ENCODE measurements at regions not wholly inside any gene's neighbourhood (a gene's known extent, or its start where the extent isn't known, plus 50 kb on each side); places are given as distances from the start of the nearest gene placed in this dataset.

GRCh38 chr5:62727861-62728260, 149.2 kb downstream of the LRRC70 start:
- DNase-seq (ENCODE audit: extremely low spot score), result no peak
- Histone ChIP-seq H3K4me3 (ENCODE audit: low read depth, low read length) (no peak overlapping the region), H3K36me3 (ENCODE audit: insufficient read depth) (no peaks in the 10 kb centered on the region), H3K27ac (ENCODE audit: low read depth) (no peak overlapping the region), H3K4me1 (ENCODE audit: insufficient read depth) (no peaks in the 10 kb centered on the region)
- 91% methylated on average over 2 of the region's 2 CpGs for WGBS

- 98% methylated on average over 3 of the region's 3 CpGs for WGBS
- no peak overlapping the region for H3K27ac ChIP-seq (ENCODE audit: low read depth)
- H3K4me3 ChIP-seq (ENCODE audit: low read depth, low read length), result no peak overlapping the region
- H3K36me3 ChIP-seq (ENCODE audit: insufficient read depth), result no peaks in the 10 kb centered on the region
- DNase-seq (ENCODE audit: extremely low spot score), result no peak
- H3K4me1 ChIP-seq (ENCODE audit: insufficient read depth), result no peaks in the 10 kb centered on the region
Observed at GRCh38 chr5:62727184-62727583, 148.6 kb downstream of the LRRC70 start.

- Histone ChIP-seq H3K4me3 (ENCODE audit: low read depth, low read length) (no peak overlapping the region), H3K4me1 (ENCODE audit: insufficient read depth) (no peaks in the 10 kb centered on the region), H3K36me3 (ENCODE audit: insufficient read depth) (no peaks in the 10 kb centered on the region), H3K27ac (ENCODE audit: low read depth) (no peak overlapping the region)
- DNase-seq (ENCODE audit: extremely low spot score), result no peak
- WGBS, result 92% methylated on average over 9 of the region's 9 CpGs
Observed at GRCh38 chr5:62722360-62722759, 143.7 kb downstream of the LRRC70 start.

- Histone ChIP-seq H3K36me3 (ENCODE audit: insufficient read depth) (no peaks in the 10 kb centered on the region), H3K4me1 (ENCODE audit: insufficient read depth) (no peaks in the 10 kb centered on the region), H3K27ac (ENCODE audit: low read depth) (no peak overlapping the region), H3K4me3 (ENCODE audit: low read depth, low read length) (no peak overlapping the region)
- WGBS, result 44% methylated on average over 7 of the region's 7 CpGs
- DNase-seq (ENCODE audit: extremely low spot score), result no peak
Observed at GRCh38 chr5:62720031-62720441, 141.4 kb downstream of the LRRC70 start.

- DNase-seq (ENCODE audit: extremely low spot score), result no peak
- Histone ChIP-seq H3K4me1 (ENCODE audit: insufficient read depth) (no peaks in the 10 kb centered on the region), H3K36me3 (ENCODE audit: insufficient read depth) (no peaks in the 10 kb centered on the region), H3K27ac (ENCODE audit: low read depth) (no peak overlapping the region), H3K4me3 (ENCODE audit: low read depth, low read length) (no peak overlapping the region)
- WGBS, result 82% methylated on average over 9 of the region's 9 CpGs
Observed at GRCh38 chr5:62719061-62719720, 140.6 kb downstream of the LRRC70 start.

- Histone ChIP-seq H3K27ac (ENCODE audit: low read depth) (no peak overlapping the region), H3K4me3 (ENCODE audit: low read depth, low read length) (no peak overlapping the region), H3K4me1 (ENCODE audit: insufficient read depth) (no peaks in the 10 kb centered on the region), H3K36me3 (ENCODE audit: insufficient read depth) (no peaks in the 10 kb centered on the region)
- DNase-seq (ENCODE audit: extremely low spot score), result no peak
- WGBS, result 90% methylated on average over 2 of the region's 2 CpGs
Observed at GRCh38 chr5:62718324-62718723, 139.7 kb downstream of the LRRC70 start.

- DNase-seq (ENCODE audit: extremely low spot score), result no peak
- H3K36me3 ChIP-seq (ENCODE audit: insufficient read depth), result no peaks in the 10 kb centered on the region
- no peak overlapping the region for H3K27ac ChIP-seq (ENCODE audit: low read depth)
- H3K4me1 ChIP-seq (ENCODE audit: insufficient read depth), result no peaks in the 10 kb centered on the region
- no peak overlapping the region for H3K4me3 ChIP-seq (ENCODE audit: low read depth, low read length)
- 53% methylated on average over 2 of the region's 2 CpGs for WGBS
Observed at GRCh38 chr5:62717301-62717933, 138.8 kb downstream of the LRRC70 start.

- no peaks in the 10 kb centered on the region for H3K36me3 ChIP-seq (ENCODE audit: insufficient read depth)
- no peaks in the 10 kb centered on the region for H3K4me1 ChIP-seq (ENCODE audit: insufficient read depth)
- 62% methylated on average over 2 of the region's 2 CpGs for WGBS
- no peak overlapping the region for H3K27ac ChIP-seq (ENCODE audit: low read depth)
- no peak overlapping the region for H3K4me3 ChIP-seq (ENCODE audit: low read depth, low read length)
- no peak for DNase-seq (ENCODE audit: extremely low spot score)
Observed at GRCh38 chr5:62714296-62714695, 135.7 kb downstream of the LRRC70 start.

GRCh38 chr5:62708481-62709325, 130.1 kb downstream of the LRRC70 start:
- Histone ChIP-seq H3K4me3 (ENCODE audit: low read depth, low read length) (no peak overlapping the region), H3K4me1 (ENCODE audit: insufficient read depth) (no peaks in the 10 kb centered on the region), H3K36me3 (ENCODE audit: insufficient read depth) (no peaks in the 10 kb centered on the region), H3K27ac (ENCODE audit: low read depth) (no peak overlapping the region)
- 90% methylated on average over 1 of the region's 1 CpG for WGBS
- no peak for DNase-seq (ENCODE audit: extremely low spot score)

GRCh38 chr5:62707563-62707962, 128.9 kb downstream of the LRRC70 start:
- no peak for DNase-seq (ENCODE audit: extremely low spot score)
- no peaks in the 10 kb centered on the region for H3K36me3 ChIP-seq (ENCODE audit: insufficient read depth)
- H3K4me3 ChIP-seq (ENCODE audit: low read depth, low read length), result no peak overlapping the region
- no peaks in the 10 kb centered on the region for H3K4me1 ChIP-seq (ENCODE audit: insufficient read depth)
- WGBS, result 77% methylated on average over 1 of the region's 1 CpG
- no peak overlapping the region for H3K27ac ChIP-seq (ENCODE audit: low read depth)

- no peaks in the 10 kb centered on the region for H3K36me3 ChIP-seq (ENCODE audit: insufficient read depth)
- H3K4me3 ChIP-seq (ENCODE audit: low read depth, low read length), result no peak overlapping the region
- WGBS, result 69% methylated on average over 2 of the region's 2 CpGs
- H3K27ac ChIP-seq (ENCODE audit: low read depth), result no peak overlapping the region
- DNase-seq (ENCODE audit: extremely low spot score), result no peak
- H3K4me1 ChIP-seq (ENCODE audit: insufficient read depth), result no peaks in the 10 kb centered on the region
Observed at GRCh38 chr5:62707131-62707530, 128.5 kb downstream of the LRRC70 start.

- DNase-seq (ENCODE audit: extremely low spot score), result no peak
- Histone ChIP-seq H3K4me3 (ENCODE audit: low read depth, low read length) (no peak overlapping the region), H3K4me1 (ENCODE audit: insufficient read depth) (no peaks in the 10 kb centered on the region), H3K36me3 (ENCODE audit: insufficient read depth) (no peaks in the 10 kb centered on the region), H3K27ac (ENCODE audit: low read depth) (no peak overlapping the region)
- 95% methylated on average over 2 of the region's 2 CpGs for WGBS
Observed at GRCh38 chr5:62705022-62705421, 126.4 kb downstream of the LRRC70 start.

GRCh38 chr5:62702126-62702525, 123.5 kb downstream of the LRRC70 start:
- Histone ChIP-seq H3K4me3 (ENCODE audit: low read depth, low read length) (no peak overlapping the region), H3K4me1 (ENCODE audit: insufficient read depth) (no peaks in the 10 kb centered on the region), H3K27ac (ENCODE audit: low read depth) (no peak overlapping the region), H3K36me3 (ENCODE audit: insufficient read depth) (no peaks in the 10 kb centered on the region)
- no peak for DNase-seq (ENCODE audit: extremely low spot score)
- WGBS, result 60% methylated on average over 4 of the region's 4 CpGs

GRCh38 chr5:62701036-62701435, 122.4 kb downstream of the LRRC70 start:
- no peak overlapping the region for H3K4me3 ChIP-seq (ENCODE audit: low read depth, low read length)
- DNase-seq (ENCODE audit: extremely low spot score), result no peak
- 84% methylated on average over 1 of the region's 1 CpG for WGBS
- no peak overlapping the region for H3K27ac ChIP-seq (ENCODE audit: low read depth)
- H3K4me1 ChIP-seq (ENCODE audit: insufficient read depth), result no peaks in the 10 kb centered on the region
- no peaks in the 10 kb centered on the region for H3K36me3 ChIP-seq (ENCODE audit: insufficient read depth)

All from urinary bladder (tissue), 3 donors.